Muscle of back (tissue), 3 donors: ENCODE measurements at regions not wholly inside any gene's neighbourhood (a gene's known extent, or its start where the extent isn't known, plus 50 kb on each side); places are given as distances from the start of the nearest gene placed in this dataset.
A peak's percentile ranks its signal among the peaks of the same experiment; 100 is the strongest.
"Not testable (repeated sequence)": the region's sequence is repeated elsewhere in the genome, so short reads cannot be mapped to it uniquely, and the experiment has no call there.

Experiments
- DNase-seq, 3 donors: peaks; one replicate each; pipeline versions ENCODE4 v3.0.0 to v3.0.0-alpha.2; 2013

GRCh38 chr17:45554479-45554878 lies 64.0 kb upstream of the PLEKHM1 start:
- not testable (repeated sequence) for DNase-seq

- not testable (repeated sequence) for DNase-seq
Measured at GRCh38 chr17:45558821-45559220, 68.3 kb upstream of the PLEKHM1 start.

GRCh38 chr17:45562868-45563267 lies 72.3 kb upstream of the PLEKHM1 start:
- not testable (repeated sequence) for DNase-seq

GRCh38 chr17:45563283-45563682 lies 72.8 kb upstream of the PLEKHM1 start:
- not testable (repeated sequence) for DNase-seq

- not testable (repeated sequence) for DNase-seq
Measured at GRCh38 chr17:45568275-45568674, 77.8 kb upstream of the PLEKHM1 start.

GRCh38 chr17:45573326-45573725 lies 82.8 kb upstream of the PLEKHM1 start:
- peak in 1 of 3 donors; percentile 5 for DNase-seq

GRCh38 chr17:45573924-45574770 lies 83.6 kb upstream of the PLEKHM1 start:
- peak; percentile 31 to 75 (median 37) for DNase-seq

- DNase-seq, result peak in 1 of 3 donors; percentile 2
Measured at GRCh38 chr17:45575126-45575885, 84.8 kb upstream of the PLEKHM1 start.

- peak in 1 of 3 donors; percentile 4 for DNase-seq
Measured at GRCh38 chr17:45576527-45577307, 86.2 kb upstream of the PLEKHM1 start.

- DNase-seq, result peak in 1 of 3 donors; percentile 1
Measured at GRCh38 chr17:45577571-45578279, 87.2 kb upstream of the PLEKHM1 start.

- DNase-seq, result peak in 1 of 3 donors; percentile 9
Measured at GRCh38 chr17:45578516-45579455, 88.3 kb upstream of the PLEKHM1 start.

- peak in 1 of 3 donors; percentile 9 for DNase-seq
Measured at GRCh38 chr17:45579529-45580495, 89.3 kb upstream of the PLEKHM1 start.

GRCh38 chr17:45580924-45581323 lies 90.4 kb upstream of the PLEKHM1 start:
- peak in 1 of 3 donors; percentile 0 for DNase-seq

GRCh38 chr17:45581860-45582259 lies 91.3 kb upstream of the PLEKHM1 start:
- DNase-seq, result peak in 1 of 3 donors; percentile 4

- DNase-seq, result peak; percentile 51 to 94 (median 58)
Measured at GRCh38 chr17:45584092-45585036, 93.8 kb upstream of the PLEKHM1 start.

GRCh38 chr17:45585037-45585733 lies 94.7 kb upstream of the PLEKHM1 start:
- DNase-seq, result peak; percentile 79 to 95 (median 87)
